PC-3 (cell line): ENCODE measurements at regions not wholly inside any gene's neighbourhood (a gene's known extent, or its start where the extent isn't known, plus 50 kb on each side); places are given as distances from the start of the nearest gene placed in this dataset.

ENCODE experiments used
- ATAC-seq: fragments of 200-7000 bp; cut with Tn5 transposase; 2 replicates; pipeline ENCODE4 v1.9.1; 2020; ENCODE audit warnings: mild to moderate bottlenecking, moderate library complexity
- BruUV-seq: library from RNA; stranded (reverse); fragments of 400-500 nt; replicated peaks from 2 replicates; lab custom pipeline; 2021; lab: Mats Ljungman, UMichigan
- CTCF ChIA-PET: fragments of 300-600 bp; sonication (Branson Sonifier 250); formaldehyde crosslinking; loops from one replicate; lab custom pipeline; 2022; ENCODE audit warnings: antibody characterized with exemption; lab: Charles Lee
- POLR2A ChIA-PET: fragments of 300-600 bp; sonication (Branson Sonifier 250); formaldehyde crosslinking; loops from one replicate; lab custom pipeline; 2022; ENCODE audit warnings: antibody characterized with exemption; ENCODE audit not compliant: unreplicated experiment; lab: Charles Lee
- DNase-seq: peaks from one replicate; pipeline ENCODE4 v3.0.0-alpha.2; 2015
- H2AFZ ChIP-seq: fragments of 300-600 bp; sonication (generic); 2 replicates; pipeline ENCODE4 v1.6.0; 2016; ENCODE audit warnings: antibody characterized with exemption, low read length
- H3F3A ChIP-seq: fragments of 300-600 bp; sonication (generic); one replicate; pipeline ENCODE4 v1.6.0; 2017; ENCODE audit warnings: antibody characterized with exemption, low read length, control low read depth, mild to moderate bottlenecking; ENCODE audit not compliant: unreplicated experiment
- H3K27ac ChIP-seq: fragments of 300-600 bp; sonication (generic); 2 replicates; pipeline ENCODE4 v1.5.1; 2016; ENCODE audit warnings: mild to moderate bottlenecking, low read length
- H3K27me3 ChIP-seq: fragments of 300-600 bp; sonication (generic); 2 replicates; pipeline ENCODE4 v1.6.1; 2016; ENCODE audit warnings: low read length, mixed read lengths
- H3K36me3 ChIP-seq: fragments of 300-600 bp; sonication (generic); 2 replicates; pipeline ENCODE4 v1.6.1; 2016; ENCODE audit warnings: low read depth, mixed run types, low read length, mixed read lengths
- H3K4me1 ChIP-seq: fragments of 300-600 bp; sonication (generic); 2 replicates; pipeline ENCODE4 v1.5.1; 2016; ENCODE audit warnings: low read length; ENCODE audit not compliant: insufficient read depth
- H3K4me2 ChIP-seq: fragments of 300-600 bp; sonication (generic); 2 replicates; pipeline ENCODE4 v1.6.0; 2016; ENCODE audit warnings: low read length
- H3K4me3 ChIP-seq: fragments of 300-600 bp; sonication (generic); 2 replicates; pipeline ENCODE4 v1.5.1; 2016; ENCODE audit warnings: mild to moderate bottlenecking, low read length, mixed read lengths
- H3K79me2 ChIP-seq: fragments of 300-600 bp; sonication (generic); 2 replicates; pipeline ENCODE4 v1.6.1; 2017; ENCODE audit warnings: low read length, mixed read lengths
- H3K9ac ChIP-seq: fragments of 300-600 bp; sonication (generic); 2 replicates; pipeline ENCODE4 v1.6.0; 2016; ENCODE audit warnings: mild to moderate bottlenecking, low read length
- H3K9me2 ChIP-seq: fragments of 300-600 bp; sonication (generic); replicated peaks from 2 replicates; pipeline ENCODE4 v1.6.1; 2016; ENCODE audit warnings: mixed run types, low read length, mixed read lengths
- H3K9me3 ChIP-seq: fragments of 300-600 bp; sonication (generic); 2 replicates; pipeline ENCODE4 v1.6.1; 2016; ENCODE audit warnings: low read length, mixed read lengths
- H4K20me1 ChIP-seq: fragments of 300-600 bp; sonication (generic); 2 replicates; pipeline ENCODE4 v1.6.1; 2016; ENCODE audit warnings: low read length, mixed read lengths
- EZH2 ChIP-seq: fragments of 300-600 bp; sonication (generic); IDR thresholded peaks from one replicate; pipeline ENCODE4 v1.6.1; 2017; ENCODE audit warnings: antibody characterized with exemption, mild to moderate bottlenecking, low read length; ENCODE audit not compliant: unreplicated experiment
- EZH2phosphoT487 ChIP-seq: fragments of 300-600 bp; sonication (generic); IDR thresholded peaks from 2 replicates; pipeline ENCODE4 v1.6.1; 2018; ENCODE audit warnings: mild to moderate bottlenecking, antibody characterized with exemption, low read length, borderline replicate concordance
- intact Hi-C: fragments of 100-400 bp; cut with micrococcal nuclease; formaldehyde crosslinking; loops from 2 replicates; pipeline ENCODE4 v1.9.0; 2023
- TF ChIP-seq, protein P1 (sequence below): fragments of 300-600 bp; sonication (generic); conservative IDR thresholded peaks from 2 replicates; pipeline ENCODE4 v1.5.1; 2017; ENCODE audit warnings: antibody characterized with exemption, low read depth, mild to moderate bottlenecking, low read length

DNA sequence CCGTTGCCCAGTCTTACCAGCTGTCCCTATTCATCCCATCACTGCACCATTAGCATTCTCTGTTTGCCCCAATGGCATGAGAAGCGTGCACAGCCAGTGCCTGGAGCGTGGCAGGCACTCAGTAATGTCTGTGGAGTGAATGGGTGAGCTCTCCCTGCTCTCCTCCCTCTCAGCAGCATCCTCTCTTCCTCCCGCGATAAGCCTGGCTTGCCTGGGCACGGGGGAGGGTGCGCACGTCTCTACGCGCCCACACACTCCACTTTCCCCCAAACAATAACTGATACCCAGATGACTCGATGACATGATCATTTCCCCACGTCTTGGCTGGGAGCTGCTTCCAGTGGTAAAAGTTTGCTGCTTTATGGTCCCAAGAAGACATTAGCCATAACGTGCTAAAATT, 81.8 kb upstream of the LINGO1 start:
- Histone ChIP-seq H3K9me3 (no peaks in the 10 kb centered on the region), H3K9me2 (no peaks in the 10 kb centered on the region), H3K9ac (no peak overlapping the region), H3K4me3 (no peak overlapping the region), H3K79me2 (no peaks in the 10 kb centered on the region), H3K4me2 (no peak overlapping the region), H3K4me1 (no peaks in the 10 kb centered on the region), H2AFZ (no peak overlapping the region), H3K27ac (no peak overlapping the region), H3K27me3 (0 out of 2 replicates have a peak, but pooled peaks cover 3% of the 10 kb centered on the region), H3F3A (no peaks in the 10 kb centered on the region), H4K20me1 (no peaks in the 10 kb centered on the region), H3K36me3 (no peaks in the 10 kb centered on the region)
- TF ChIP-seq EZH2phosphoT487: no peak
- TF ChIP-seq, protein P1, sequence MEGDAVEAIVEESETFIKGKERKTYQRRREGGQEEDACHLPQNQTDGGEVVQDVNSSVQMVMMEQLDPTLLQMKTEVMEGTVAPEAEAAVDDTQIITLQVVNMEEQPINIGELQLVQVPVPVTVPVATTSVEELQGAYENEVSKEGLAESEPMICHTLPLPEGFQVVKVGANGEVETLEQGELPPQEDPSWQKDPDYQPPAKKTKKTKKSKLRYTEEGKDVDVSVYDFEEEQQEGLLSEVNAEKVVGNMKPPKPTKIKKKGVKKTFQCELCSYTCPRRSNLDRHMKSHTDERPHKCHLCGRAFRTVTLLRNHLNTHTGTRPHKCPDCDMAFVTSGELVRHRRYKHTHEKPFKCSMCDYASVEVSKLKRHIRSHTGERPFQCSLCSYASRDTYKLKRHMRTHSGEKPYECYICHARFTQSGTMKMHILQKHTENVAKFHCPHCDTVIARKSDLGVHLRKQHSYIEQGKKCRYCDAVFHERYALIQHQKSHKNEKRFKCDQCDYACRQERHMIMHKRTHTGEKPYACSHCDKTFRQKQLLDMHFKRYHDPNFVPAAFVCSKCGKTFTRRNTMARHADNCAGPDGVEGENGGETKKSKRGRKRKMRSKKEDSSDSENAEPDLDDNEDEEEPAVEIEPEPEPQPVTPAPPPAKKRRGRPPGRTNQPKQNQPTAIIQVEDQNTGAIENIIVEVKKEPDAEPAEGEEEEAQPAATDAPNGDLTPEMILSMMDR: no peak
- intact Hi-C loops: no loop called here
- ChIA-PET CTCF (no interaction called here), POLR2A (no interaction called here)
- ATAC-seq: no peak
- BruUV-seq: no TSS peak
- no peak for DNase-seq

DNA sequence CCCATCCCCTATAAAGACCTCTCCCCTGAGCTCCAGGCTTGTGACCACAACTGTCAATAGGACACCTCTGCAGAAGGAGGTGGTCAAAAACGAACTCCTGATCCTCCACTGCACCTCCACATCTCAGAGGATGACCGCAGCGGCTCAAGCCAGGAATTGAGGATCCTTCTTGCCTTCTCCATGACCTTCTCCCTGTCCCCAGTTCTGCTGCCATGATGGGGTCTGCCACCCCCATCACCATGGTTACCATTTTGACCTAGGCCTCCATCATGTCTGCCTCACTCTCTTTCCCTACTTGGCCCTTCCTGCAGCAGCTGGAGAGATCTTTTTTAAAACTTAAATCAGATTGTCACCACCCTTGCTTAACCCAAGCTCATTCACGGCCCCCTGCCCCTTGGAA, 81.3 kb upstream of the LINGO1 start:
- H3K79me2 ChIP-seq: no peaks in the 10 kb centered on the region
- H3K9ac ChIP-seq: no peak overlapping the region
- no peaks in the 10 kb centered on the region for H3K4me1 ChIP-seq
- no peak overlapping the region for H3K4me3 ChIP-seq
- DNase-seq (no peak), ATAC-seq (no peak)
- no peaks in the 10 kb centered on the region for H3F3A ChIP-seq
- H2AFZ ChIP-seq: no peak overlapping the region
- H3K9me2 ChIP-seq: no peaks in the 10 kb centered on the region
- no peaks in the 10 kb centered on the region for H3K9me3 ChIP-seq
- no peak overlapping the region for H3K27ac ChIP-seq
- H3K4me2 ChIP-seq: no peak overlapping the region
- ChIA-PET CTCF (no interaction called here), POLR2A (no interaction called here)
- 0 out of 2 replicates have a peak, but pooled peaks cover 3% of the 10 kb centered on the region for H3K27me3 ChIP-seq
- no peaks in the 10 kb centered on the region for H4K20me1 ChIP-seq
- intact Hi-C loops: no loop called here
- no peaks in the 10 kb centered on the region for H3K36me3 ChIP-seq
- no TSS peak for BruUV-seq
- TF ChIP-seq EZH2 (no peak), EZH2phosphoT487 (no peak)
- TF ChIP-seq, protein P1: no peak

DNA sequence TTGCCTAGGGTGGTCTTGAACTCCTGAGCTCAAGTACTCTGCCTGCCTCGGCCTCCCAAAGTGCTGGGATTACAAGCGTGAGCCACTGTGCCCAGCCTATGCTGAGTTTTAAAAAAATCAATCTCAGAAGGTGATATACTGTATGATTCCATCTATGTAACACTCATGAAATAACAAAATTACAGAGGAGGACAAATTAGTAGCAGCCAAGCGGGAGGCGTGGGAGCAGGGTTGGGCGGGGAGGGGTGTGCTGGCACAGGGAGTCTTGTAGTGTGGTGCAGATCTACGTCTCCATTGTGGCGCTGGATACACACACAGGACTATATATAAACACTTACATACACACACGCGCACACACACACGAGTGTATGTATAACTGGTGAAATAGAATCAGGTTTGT, 80.6 kb upstream of the LINGO1 start:
- Histone ChIP-seq H3K79me2 (no peaks in the 10 kb centered on the region), H3K36me3 (no peaks in the 10 kb centered on the region), H3K9me3 (no peaks in the 10 kb centered on the region), H3K4me2 (no peak overlapping the region), H3K4me3 (no peak overlapping the region), H3K4me1 (no peaks in the 10 kb centered on the region), H3K9ac (no peak overlapping the region), H4K20me1 (no peaks in the 10 kb centered on the region), H3K27ac (no peak overlapping the region), H2AFZ (no peak overlapping the region), H3F3A (no peaks in the 10 kb centered on the region), H3K27me3 (0 out of 2 replicates have a peak, but pooled peaks cover 3% of the 10 kb centered on the region), H3K9me2 (no peaks in the 10 kb centered on the region)
- ChIA-PET CTCF (no interaction called here), POLR2A (no interaction called here)
- BruUV-seq: no TSS peak
- intact Hi-C loops: no loop called here
- no peak for ATAC-seq
- no peak for TF ChIP-seq EZH2phosphoT487
- TF ChIP-seq, protein P1: no peak
- no peak for TF ChIP-seq EZH2
- no peak for DNase-seq
